ENCODE measurements at regions not wholly inside any gene's neighbourhood (a gene's known extent, or its start where the extent isn't known, plus 50 kb on each side); places are given as distances from the start of the nearest gene placed in this dataset.

DNA sequence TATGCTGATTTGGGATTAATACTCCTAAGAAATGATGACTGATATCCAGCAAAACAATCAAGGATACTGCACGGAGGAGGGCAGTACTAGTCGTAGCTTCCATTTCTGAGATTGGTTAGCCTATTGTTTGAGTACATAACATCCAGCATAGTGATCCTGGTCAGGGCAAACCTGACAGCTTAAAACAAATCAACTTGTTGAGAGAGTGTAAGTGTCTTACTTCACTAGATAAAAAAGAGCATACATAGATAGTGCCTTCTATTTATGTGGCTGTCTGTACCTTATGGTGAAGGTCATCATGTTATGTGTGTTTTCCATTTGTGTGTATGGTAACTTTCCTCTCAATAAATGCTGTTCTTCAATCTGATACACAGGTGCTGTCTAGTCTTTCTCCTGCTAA lies 228.4 kb downstream of the PTGER3 start (continued):
- no peak for TF ChIP-seq TAF7 (optimal IDR thresholded peaks at IDR 0.05; ENCODE audit: borderline replicate concordance, low read depth, low read length)
- no peak for TF ChIP-seq EP300 (IDR thresholded peaks at IDR 0.05; ENCODE audit: borderline replicate concordance in 1 of 2, low read depth in 2 of 2, low read length in 2 of 2)
- no peak for TF ChIP-seq RFX5 (IDR thresholded peaks at IDR 0.05; ENCODE audit: borderline replicate concordance, low read depth, low read length)
- no peak for TF ChIP-seq SP2 (IDR thresholded peaks at IDR 0.05; ENCODE audit: low read length)
- no peak for TF ChIP-seq SAP30 (IDR thresholded peaks at IDR 0.05; ENCODE audit: insufficient read depth, insufficient replicate concordance, low read length)
- no peak for TF ChIP-seq CEBPB (IDR thresholded peaks at IDR 0.05; ENCODE audit: low read depth, low read length)
- no peak for TF ChIP-seq SP4 (IDR thresholded peaks at IDR 0.05; ENCODE audit: low read length)
- TF ChIP-seq, protein P1, sequence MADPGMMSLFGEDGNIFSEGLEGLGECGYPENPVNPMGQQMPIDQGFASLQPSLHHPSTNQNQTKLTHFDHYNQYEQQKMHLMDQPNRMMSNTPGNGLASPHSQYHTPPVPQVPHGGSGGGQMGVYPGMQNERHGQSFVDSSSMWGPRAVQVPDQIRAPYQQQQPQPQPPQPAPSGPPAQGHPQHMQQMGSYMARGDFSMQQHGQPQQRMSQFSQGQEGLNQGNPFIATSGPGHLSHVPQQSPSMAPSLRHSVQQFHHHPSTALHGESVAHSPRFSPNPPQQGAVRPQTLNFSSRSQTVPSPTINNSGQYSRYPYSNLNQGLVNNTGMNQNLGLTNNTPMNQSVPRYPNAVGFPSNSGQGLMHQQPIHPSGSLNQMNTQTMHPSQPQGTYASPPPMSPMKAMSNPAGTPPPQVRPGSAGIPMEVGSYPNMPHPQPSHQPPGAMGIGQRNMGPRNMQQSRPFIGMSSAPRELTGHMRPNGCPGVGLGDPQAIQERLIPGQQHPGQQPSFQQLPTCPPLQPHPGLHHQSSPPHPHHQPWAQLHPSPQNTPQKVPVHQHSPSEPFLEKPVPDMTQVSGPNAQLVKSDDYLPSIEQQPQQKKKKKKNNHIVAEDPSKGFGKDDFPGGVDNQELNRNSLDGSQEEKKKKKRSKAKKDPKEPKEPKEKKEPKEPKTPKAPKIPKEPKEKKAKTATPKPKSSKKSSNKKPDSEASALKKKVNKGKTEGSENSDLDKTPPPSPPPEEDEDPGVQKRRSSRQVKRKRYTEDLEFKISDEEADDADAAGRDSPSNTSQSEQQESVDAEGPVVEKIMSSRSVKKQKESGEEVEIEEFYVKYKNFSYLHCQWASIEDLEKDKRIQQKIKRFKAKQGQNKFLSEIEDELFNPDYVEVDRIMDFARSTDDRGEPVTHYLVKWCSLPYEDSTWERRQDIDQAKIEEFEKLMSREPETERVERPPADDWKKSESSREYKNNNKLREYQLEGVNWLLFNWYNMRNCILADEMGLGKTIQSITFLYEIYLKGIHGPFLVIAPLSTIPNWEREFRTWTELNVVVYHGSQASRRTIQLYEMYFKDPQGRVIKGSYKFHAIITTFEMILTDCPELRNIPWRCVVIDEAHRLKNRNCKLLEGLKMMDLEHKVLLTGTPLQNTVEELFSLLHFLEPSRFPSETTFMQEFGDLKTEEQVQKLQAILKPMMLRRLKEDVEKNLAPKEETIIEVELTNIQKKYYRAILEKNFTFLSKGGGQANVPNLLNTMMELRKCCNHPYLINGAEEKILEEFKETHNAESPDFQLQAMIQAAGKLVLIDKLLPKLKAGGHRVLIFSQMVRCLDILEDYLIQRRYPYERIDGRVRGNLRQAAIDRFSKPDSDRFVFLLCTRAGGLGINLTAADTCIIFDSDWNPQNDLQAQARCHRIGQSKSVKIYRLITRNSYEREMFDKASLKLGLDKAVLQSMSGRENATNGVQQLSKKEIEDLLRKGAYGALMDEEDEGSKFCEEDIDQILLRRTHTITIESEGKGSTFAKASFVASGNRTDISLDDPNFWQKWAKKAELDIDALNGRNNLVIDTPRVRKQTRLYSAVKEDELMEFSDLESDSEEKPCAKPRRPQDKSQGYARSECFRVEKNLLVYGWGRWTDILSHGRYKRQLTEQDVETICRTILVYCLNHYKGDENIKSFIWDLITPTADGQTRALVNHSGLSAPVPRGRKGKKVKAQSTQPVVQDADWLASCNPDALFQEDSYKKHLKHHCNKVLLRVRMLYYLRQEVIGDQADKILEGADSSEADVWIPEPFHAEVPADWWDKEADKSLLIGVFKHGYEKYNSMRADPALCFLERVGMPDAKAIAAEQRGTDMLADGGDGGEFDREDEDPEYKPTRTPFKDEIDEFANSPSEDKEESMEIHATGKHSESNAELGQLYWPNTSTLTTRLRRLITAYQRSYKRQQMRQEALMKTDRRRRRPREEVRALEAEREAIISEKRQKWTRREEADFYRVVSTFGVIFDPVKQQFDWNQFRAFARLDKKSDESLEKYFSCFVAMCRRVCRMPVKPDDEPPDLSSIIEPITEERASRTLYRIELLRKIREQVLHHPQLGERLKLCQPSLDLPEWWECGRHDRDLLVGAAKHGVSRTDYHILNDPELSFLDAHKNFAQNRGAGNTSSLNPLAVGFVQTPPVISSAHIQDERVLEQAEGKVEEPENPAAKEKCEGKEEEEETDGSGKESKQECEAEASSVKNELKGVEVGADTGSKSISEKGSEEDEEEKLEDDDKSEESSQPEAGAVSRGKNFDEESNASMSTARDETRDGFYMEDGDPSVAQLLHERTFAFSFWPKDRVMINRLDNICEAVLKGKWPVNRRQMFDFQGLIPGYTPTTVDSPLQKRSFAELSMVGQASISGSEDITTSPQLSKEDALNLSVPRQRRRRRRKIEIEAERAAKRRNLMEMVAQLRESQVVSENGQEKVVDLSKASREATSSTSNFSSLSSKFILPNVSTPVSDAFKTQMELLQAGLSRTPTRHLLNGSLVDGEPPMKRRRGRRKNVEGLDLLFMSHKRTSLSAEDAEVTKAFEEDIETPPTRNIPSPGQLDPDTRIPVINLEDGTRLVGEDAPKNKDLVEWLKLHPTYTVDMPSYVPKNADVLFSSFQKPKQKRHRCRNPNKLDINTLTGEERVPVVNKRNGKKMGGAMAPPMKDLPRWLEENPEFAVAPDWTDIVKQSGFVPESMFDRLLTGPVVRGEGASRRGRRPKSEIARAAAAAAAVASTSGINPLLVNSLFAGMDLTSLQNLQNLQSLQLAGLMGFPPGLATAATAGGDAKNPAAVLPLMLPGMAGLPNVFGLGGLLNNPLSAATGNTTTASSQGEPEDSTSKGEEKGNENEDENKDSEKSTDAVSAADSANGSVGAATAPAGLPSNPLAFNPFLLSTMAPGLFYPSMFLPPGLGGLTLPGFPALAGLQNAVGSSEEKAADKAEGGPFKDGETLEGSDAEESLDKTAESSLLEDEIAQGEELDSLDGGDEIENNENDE (IDR thresholded peaks at IDR 0.05; ENCODE audit: insufficient replicate concordance, low read length), result no peak
